OCI-LY7 (cell line): ENCODE measurements at regions not wholly inside any gene's neighbourhood (a gene's known extent, or its start where the extent isn't known, plus 50 kb on each side); places are given as distances from the start of the nearest gene placed in this dataset.

Source experiments
- EZH2phosphoT487 ChIP-seq: fragments of 200-600 bp; sonication (generic); IDR thresholded peaks from 2 replicates; pipeline ENCODE4 v1.6.1; 2018; ENCODE audit warnings: low read depth, borderline replicate concordance, mild to moderate bottlenecking, mixed run types, antibody characterized with exemption, low read length, moderate library complexity, mixed read lengths
- TF ChIP-seq, protein P1 (sequence below): fragments of 200-600 bp; sonication (generic); conservative IDR thresholded peaks from 2 replicates; pipeline ENCODE4 v1.5.1; 2014; ENCODE audit warnings: mild to moderate bottlenecking, antibody characterized with exemption, low read length, moderate library complexity, mixed read lengths

DNA sequence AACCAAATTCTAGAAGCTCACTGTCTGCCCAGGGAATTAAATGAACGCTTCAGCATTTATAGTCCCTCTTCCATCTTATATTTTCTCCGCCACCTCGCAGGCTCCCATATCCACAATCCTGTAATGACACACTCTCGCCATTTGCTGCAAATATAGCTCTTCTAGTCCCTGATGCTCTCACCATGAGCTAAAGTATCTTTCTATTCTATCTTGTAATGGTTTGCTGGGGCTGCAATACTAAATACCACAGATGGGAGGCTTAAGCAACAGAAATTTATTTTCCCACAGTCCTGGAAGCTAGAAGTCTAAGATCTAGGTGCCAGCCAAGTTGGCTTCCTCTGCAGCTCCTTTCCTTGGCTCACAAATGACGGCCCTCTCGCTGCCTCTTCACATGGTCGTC lies 106.9 kb upstream of the NPHP3 start:
- no peak for TF ChIP-seq EZH2phosphoT487
- TF ChIP-seq, protein P1, sequence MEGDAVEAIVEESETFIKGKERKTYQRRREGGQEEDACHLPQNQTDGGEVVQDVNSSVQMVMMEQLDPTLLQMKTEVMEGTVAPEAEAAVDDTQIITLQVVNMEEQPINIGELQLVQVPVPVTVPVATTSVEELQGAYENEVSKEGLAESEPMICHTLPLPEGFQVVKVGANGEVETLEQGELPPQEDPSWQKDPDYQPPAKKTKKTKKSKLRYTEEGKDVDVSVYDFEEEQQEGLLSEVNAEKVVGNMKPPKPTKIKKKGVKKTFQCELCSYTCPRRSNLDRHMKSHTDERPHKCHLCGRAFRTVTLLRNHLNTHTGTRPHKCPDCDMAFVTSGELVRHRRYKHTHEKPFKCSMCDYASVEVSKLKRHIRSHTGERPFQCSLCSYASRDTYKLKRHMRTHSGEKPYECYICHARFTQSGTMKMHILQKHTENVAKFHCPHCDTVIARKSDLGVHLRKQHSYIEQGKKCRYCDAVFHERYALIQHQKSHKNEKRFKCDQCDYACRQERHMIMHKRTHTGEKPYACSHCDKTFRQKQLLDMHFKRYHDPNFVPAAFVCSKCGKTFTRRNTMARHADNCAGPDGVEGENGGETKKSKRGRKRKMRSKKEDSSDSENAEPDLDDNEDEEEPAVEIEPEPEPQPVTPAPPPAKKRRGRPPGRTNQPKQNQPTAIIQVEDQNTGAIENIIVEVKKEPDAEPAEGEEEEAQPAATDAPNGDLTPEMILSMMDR, result no peak
